Smooth muscle cell (in vitro differentiated cells): ENCODE measurements at regions not wholly inside any gene's neighbourhood (a gene's known extent, or its start where the extent isn't known, plus 50 kb on each side); places are given as distances from the start of the nearest gene placed in this dataset.

Experiments
- DNase-seq: peaks from one replicate; lab custom pipeline; 2025; ENCODE audit not compliant: unreplicated experiment; lab: John Stamatoyannopoulos, UW
- H2AFZ ChIP-seq: fragments of 200-600 bp; sonication (generic); 2 replicates; pipeline ENCODE4 v1.6.0; 2016; ENCODE audit warnings: antibody characterized with exemption, low read depth, mild to moderate bottlenecking
- H3F3A ChIP-seq: fragments of 200-600 bp; sonication (generic); 2 replicates; pipeline ENCODE4 v1.6.0; 2017; ENCODE audit warnings: antibody characterized with exemption, low read depth
- H3K27ac ChIP-seq: fragments of 200-600 bp; sonication (generic); 2 replicates; pipeline ENCODE4 v1.5.1; 2016; ENCODE audit warnings: low read depth, mild to moderate bottlenecking
- H3K27me3 ChIP-seq: fragments of 200-600 bp; sonication (generic); 2 replicates; pipeline ENCODE4 v1.6.1; 2016; ENCODE audit warnings: low read depth, mild to moderate bottlenecking
- H3K36me3 ChIP-seq: fragments of 200-600 bp; sonication (generic); 2 replicates; pipeline ENCODE4 v1.5.1; 2016; ENCODE audit warnings: low read depth
- H3K4me1 ChIP-seq: fragments of 200-600 bp; sonication (generic); 2 replicates; pipeline ENCODE4 v1.5.1; 2016; ENCODE audit warnings: low read depth
- H3K4me2 ChIP-seq: fragments of 200-600 bp; sonication (generic); 2 replicates; pipeline ENCODE4 v1.6.0; 2016; ENCODE audit warnings: mild to moderate bottlenecking
- H3K4me3 ChIP-seq: fragments of 200-600 bp; sonication (generic); 2 replicates; pipeline ENCODE4 v1.5.1; 2016; ENCODE audit warnings: mild to moderate bottlenecking
- H3K79me2 ChIP-seq: fragments of 200-600 bp; sonication (generic); 2 replicates; pipeline ENCODE4 v1.6.0; 2016; ENCODE audit warnings: low read depth, mild to moderate bottlenecking
- H3K9ac ChIP-seq: fragments of 200-600 bp; sonication (generic); 2 replicates; pipeline ENCODE4 v1.6.0; 2016; ENCODE audit warnings: low read depth
- H3K9me3 ChIP-seq: fragments of 200-600 bp; sonication (generic); replicated peaks from 2 replicates; pipeline ENCODE4 v1.5.1; 2016; ENCODE audit warnings: low read depth
- H4K20me1 ChIP-seq: fragments of 200-600 bp; sonication (generic); 2 replicates; pipeline ENCODE4 v1.6.0; 2016; ENCODE audit warnings: low read depth
- CTCF ChIP-seq: fragments of 200-600 bp; sonication (generic); IDR thresholded peaks from 2 replicates; pipeline ENCODE4 v1.5.1; 2017; ENCODE audit warnings: borderline replicate concordance, mild to moderate bottlenecking, antibody characterized with exemption; ENCODE audit not compliant: insufficient read depth, poor library complexity, severe bottlenecking
- WGBS: methylation state at CpG from one replicate; pipeline ENCODE4 v1.1.7; 2016; ENCODE audit warnings: low lambda C conversion rate; 5-methylcytosine and 5-hydroxymethylcytosine counted together

- Histone ChIP-seq H3F3A (no peaks in the 10 kb centered on the region), H3K27ac (no peak overlapping the region), H3K4me2 (no peak overlapping the region), H3K4me3 (no peak overlapping the region), H3K9ac (no peak overlapping the region), H3K79me2 (no peaks in the 10 kb centered on the region), H3K27me3 (no peaks in the 10 kb centered on the region), H3K36me3 (no peaks in the 10 kb centered on the region), H3K9me3 (no peaks in the 10 kb centered on the region), H4K20me1 (no peaks in the 10 kb centered on the region), H3K4me1 (no peaks in the 10 kb centered on the region), H2AFZ (no peak overlapping the region)
- no peak for TF ChIP-seq CTCF
- no peak for DNase-seq
Measured at GRCh38 chr2:57080035-57080434, 896.2 kb downstream of the CCDC85A start.

GRCh38 chr2:57084697-57085281, 901.0 kb downstream of the CCDC85A start:
- H3K4me2 ChIP-seq: no peak overlapping the region
- no peaks in the 10 kb centered on the region for H3K79me2 ChIP-seq
- no peak overlapping the region for H2AFZ ChIP-seq
- no peak overlapping the region for H3K4me3 ChIP-seq
- H3K9ac ChIP-seq: no peak overlapping the region
- no peaks in the 10 kb centered on the region for H4K20me1 ChIP-seq
- no peak overlapping the region for H3K27ac ChIP-seq
- 97% methylated on average over 21 of the region's 21 CpGs for WGBS
- no peaks in the 10 kb centered on the region for H3K27me3 ChIP-seq
- no peaks in the 10 kb centered on the region for H3K9me3 ChIP-seq
- no peak for DNase-seq
- no peaks in the 10 kb centered on the region for H3F3A ChIP-seq
- no peaks in the 10 kb centered on the region for H3K4me1 ChIP-seq
- TF ChIP-seq CTCF: no peak
- H3K36me3 ChIP-seq: no peaks in the 10 kb centered on the region

- no peak overlapping the region for H3K4me2 ChIP-seq
- H3K27me3 ChIP-seq: no peaks in the 10 kb centered on the region
- no peak for DNase-seq
- TF ChIP-seq CTCF: no peak
- no peaks in the 10 kb centered on the region for H3F3A ChIP-seq
- H3K9ac ChIP-seq: no peak overlapping the region
- no peaks in the 10 kb centered on the region for H3K4me1 ChIP-seq
- no peaks in the 10 kb centered on the region for H3K9me3 ChIP-seq
- H2AFZ ChIP-seq: no peak overlapping the region
- H4K20me1 ChIP-seq: no peaks in the 10 kb centered on the region
- no peaks in the 10 kb centered on the region for H3K79me2 ChIP-seq
- no peaks in the 10 kb centered on the region for H3K36me3 ChIP-seq
- H3K27ac ChIP-seq: no peak overlapping the region
- no peak overlapping the region for H3K4me3 ChIP-seq
Measured at GRCh38 chr2:57093020-57093419, 909.2 kb downstream of the CCDC85A start.

GRCh38 chr2:57097855-57098254, 914.1 kb downstream of the CCDC85A start:
- no peak for DNase-seq
- Histone ChIP-seq H4K20me1 (no peaks in the 10 kb centered on the region), H2AFZ (no peak overlapping the region), H3K4me1 (no peaks in the 10 kb centered on the region), H3K36me3 (no peaks in the 10 kb centered on the region), H3K79me2 (no peaks in the 10 kb centered on the region), H3F3A (no peaks in the 10 kb centered on the region), H3K27ac (no peak overlapping the region), H3K27me3 (no peaks in the 10 kb centered on the region), H3K4me3 (no peak overlapping the region), H3K9me3 (no peaks in the 10 kb centered on the region), H3K9ac (no peak overlapping the region), H3K4me2 (no peak overlapping the region)
- 82% methylated on average over 1 of the region's 1 CpG for WGBS
- TF ChIP-seq CTCF: no peak
